WERI-Rb-1 (cell line): ENCODE measurements at regions not wholly inside any gene's neighbourhood (a gene's known extent, or its start where the extent isn't known, plus 50 kb on each side); places are given as distances from the start of the nearest gene placed in this dataset.

Source experiments
- DNase-seq: peaks from one replicate; pipeline ENCODE4 v3.0.0-alpha.2; 2020
- H3K27ac ChIP-seq: fragments of 250-450 bp; sonication (Bioruptor Pico); 2 replicates; pipeline ENCODE4 v1.5.1; 2020; ENCODE audit warnings: mild to moderate bottlenecking, moderate library complexity
- H3K27me3 ChIP-seq: fragments of 250-450 bp; sonication (Bioruptor Pico); 2 replicates; pipeline ENCODE4 v1.5.1; 2021; ENCODE audit warnings: mild to moderate bottlenecking, low read depth, moderate library complexity; ENCODE audit not compliant: insufficient read depth, severe bottlenecking
- H3K36me3 ChIP-seq: fragments of 250-450 bp; sonication (Bioruptor Pico); 2 replicates; pipeline ENCODE4 v1.5.1; 2020; ENCODE audit warnings: mild to moderate bottlenecking, moderate library complexity
- H3K4me3 ChIP-seq: 2 replicates; pipeline ENCODE4 v1.5.1; 2011; ENCODE audit warnings: low read depth, mild to moderate bottlenecking, control low read depth, low read length
- H3K9me3 ChIP-seq: fragments of 250-450 bp; sonication (Bioruptor Pico); 2 replicates; pipeline ENCODE4 v1.5.1; 2021; ENCODE audit warnings: mild to moderate bottlenecking, moderate library complexity; ENCODE audit not compliant: severe bottlenecking
- TF ChIP-seq, protein P1 (sequence below): IDR thresholded peaks from 2 replicates; pipeline ENCODE4 v1.5.1; 2011; ENCODE audit warnings: low read depth, mild to moderate bottlenecking, control low read depth, inconsistent platforms, low read length

DNA sequence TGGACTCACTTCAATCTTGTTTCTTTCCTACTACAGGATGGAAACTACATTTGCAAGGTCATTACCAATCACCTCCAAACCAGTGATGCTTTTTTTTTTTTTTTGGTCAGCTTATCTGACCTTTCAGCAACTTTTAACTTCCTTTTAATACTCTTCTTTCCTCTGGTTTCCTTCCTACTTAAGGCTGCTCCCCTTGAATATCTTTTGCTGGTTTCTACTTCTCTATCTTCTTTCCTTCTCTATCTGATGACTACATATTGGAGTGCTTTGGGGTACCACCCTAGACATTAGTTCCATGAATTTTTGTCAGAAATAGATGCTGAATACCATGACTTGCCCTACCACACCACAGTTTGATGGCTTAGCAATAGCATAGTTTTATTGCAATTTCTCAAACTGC is 197.7 kb upstream of the DDHD1 start:
- H3K9me3 ChIP-seq: no peaks in the 10 kb centered on the region
- no peaks in the 10 kb centered on the region for H3K36me3 ChIP-seq
- TF ChIP-seq, protein P1, sequence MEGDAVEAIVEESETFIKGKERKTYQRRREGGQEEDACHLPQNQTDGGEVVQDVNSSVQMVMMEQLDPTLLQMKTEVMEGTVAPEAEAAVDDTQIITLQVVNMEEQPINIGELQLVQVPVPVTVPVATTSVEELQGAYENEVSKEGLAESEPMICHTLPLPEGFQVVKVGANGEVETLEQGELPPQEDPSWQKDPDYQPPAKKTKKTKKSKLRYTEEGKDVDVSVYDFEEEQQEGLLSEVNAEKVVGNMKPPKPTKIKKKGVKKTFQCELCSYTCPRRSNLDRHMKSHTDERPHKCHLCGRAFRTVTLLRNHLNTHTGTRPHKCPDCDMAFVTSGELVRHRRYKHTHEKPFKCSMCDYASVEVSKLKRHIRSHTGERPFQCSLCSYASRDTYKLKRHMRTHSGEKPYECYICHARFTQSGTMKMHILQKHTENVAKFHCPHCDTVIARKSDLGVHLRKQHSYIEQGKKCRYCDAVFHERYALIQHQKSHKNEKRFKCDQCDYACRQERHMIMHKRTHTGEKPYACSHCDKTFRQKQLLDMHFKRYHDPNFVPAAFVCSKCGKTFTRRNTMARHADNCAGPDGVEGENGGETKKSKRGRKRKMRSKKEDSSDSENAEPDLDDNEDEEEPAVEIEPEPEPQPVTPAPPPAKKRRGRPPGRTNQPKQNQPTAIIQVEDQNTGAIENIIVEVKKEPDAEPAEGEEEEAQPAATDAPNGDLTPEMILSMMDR: no peak
- H3K27me3 ChIP-seq: peaks cover 7% of the 10 kb centered on the region
- no peak overlapping the region for H3K27ac ChIP-seq
- no peak for DNase-seq
- H3K4me3 ChIP-seq: no peak overlapping the region

DNA sequence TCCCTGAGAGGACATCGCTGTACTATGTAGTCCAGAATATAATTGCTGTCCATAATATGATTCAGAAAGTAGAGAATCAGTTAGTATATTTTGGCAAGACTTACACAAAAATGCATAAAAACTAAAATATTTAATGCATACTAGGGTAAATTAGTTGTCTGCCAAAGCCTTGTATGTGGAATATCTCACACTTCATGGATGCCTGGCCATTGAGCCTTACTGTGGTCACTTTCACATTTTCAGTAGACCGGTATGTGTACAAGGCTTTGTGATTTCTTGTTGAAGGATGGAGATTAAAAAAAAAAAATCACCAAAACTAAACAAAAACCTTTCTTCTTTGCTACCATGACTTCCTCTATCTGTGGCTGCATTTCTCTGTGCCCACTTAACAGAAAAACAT is 197.3 kb upstream of the DDHD1 start:
- DNase-seq: no peak
- TF ChIP-seq, protein P1: no peak
- Histone ChIP-seq H3K27me3 (peaks cover 7% of the 10 kb centered on the region), H3K9me3 (no peaks in the 10 kb centered on the region), H3K27ac (no peak overlapping the region), H3K4me3 (no peak overlapping the region), H3K36me3 (no peaks in the 10 kb centered on the region)

DNA sequence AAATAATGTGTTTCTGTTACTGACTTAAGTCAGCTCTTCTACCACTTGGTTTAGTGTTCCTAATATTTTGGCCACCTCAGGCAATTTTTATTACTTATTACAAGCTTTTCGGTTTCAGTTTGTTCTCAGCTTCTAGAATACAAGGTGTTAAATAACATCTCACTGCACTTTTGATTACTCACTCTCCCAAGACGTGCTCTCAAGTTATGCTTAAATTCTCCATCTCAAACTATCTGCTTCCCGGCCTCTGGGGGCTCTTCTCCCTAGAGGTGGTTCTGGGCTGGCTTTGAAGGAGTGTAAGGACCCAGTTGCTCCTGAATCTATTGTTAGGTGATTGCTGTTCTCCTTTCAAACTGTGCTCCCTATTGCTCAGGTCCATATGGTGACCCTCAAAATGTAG is 193.9 kb upstream of the DDHD1 start:
- Histone ChIP-seq H3K4me3 (no peak overlapping the region), H3K36me3 (no peaks in the 10 kb centered on the region), H3K27ac (no peak overlapping the region), H3K27me3 (no peaks in the 10 kb centered on the region), H3K9me3 (no peaks in the 10 kb centered on the region)
- TF ChIP-seq, protein P1: no peak
- no peak for DNase-seq

DNA sequence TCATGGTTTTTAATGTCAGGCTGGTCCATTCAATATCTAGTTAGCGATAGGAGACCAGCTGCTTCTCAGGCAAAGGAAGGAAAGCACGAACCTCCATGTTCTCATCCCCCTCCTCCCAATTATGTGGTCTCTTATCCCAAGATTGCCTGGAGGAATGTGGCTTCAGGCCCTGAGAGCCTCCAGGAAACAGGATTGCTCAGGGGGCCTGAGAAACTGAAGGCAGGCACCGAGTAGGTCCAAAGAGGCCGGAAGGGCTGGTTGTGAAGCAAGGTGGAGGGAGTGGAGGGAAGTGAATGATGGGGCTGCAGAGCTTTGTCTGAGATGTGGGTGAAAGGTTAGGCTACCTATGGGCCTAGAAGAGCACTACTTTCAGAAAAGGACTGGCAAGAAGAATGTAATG is 188.2 kb upstream of the DDHD1 start:
- TF ChIP-seq, protein P1: no peak
- H3K36me3 ChIP-seq: no peaks in the 10 kb centered on the region
- H3K4me3 ChIP-seq: no peak overlapping the region
- H3K27me3 ChIP-seq: peaks cover 2% of the 10 kb centered on the region
- DNase-seq: no peak
- H3K27ac ChIP-seq: no peak overlapping the region
- H3K9me3 ChIP-seq: no peaks in the 10 kb centered on the region

DNA sequence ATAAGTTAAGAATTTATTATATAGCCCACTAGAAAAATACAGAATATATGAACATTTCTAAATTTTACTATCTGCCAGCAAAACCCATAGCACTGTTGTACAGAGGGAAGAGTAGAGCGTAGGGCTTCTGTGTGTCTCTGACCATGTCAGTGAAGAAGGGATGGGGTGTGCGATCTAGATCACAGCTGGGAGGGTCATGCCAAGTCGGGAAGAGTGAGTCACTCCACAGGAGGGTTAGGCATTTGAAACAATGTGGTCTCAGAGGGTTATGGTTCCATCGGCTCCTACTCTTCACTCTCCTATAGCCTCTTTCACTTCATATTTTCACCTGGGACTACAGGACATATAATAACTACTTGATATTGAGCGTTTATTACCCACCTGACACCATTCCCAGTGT is 185.1 kb upstream of the DDHD1 start:
- DNase-seq: no peak
- Histone ChIP-seq H3K27me3 (peaks cover 6% of the 10 kb centered on the region), H3K27ac (no peak overlapping the region), H3K4me3 (no peak overlapping the region), H3K9me3 (no peaks in the 10 kb centered on the region), H3K36me3 (no peaks in the 10 kb centered on the region)
- TF ChIP-seq, protein P1: no peak

DNA sequence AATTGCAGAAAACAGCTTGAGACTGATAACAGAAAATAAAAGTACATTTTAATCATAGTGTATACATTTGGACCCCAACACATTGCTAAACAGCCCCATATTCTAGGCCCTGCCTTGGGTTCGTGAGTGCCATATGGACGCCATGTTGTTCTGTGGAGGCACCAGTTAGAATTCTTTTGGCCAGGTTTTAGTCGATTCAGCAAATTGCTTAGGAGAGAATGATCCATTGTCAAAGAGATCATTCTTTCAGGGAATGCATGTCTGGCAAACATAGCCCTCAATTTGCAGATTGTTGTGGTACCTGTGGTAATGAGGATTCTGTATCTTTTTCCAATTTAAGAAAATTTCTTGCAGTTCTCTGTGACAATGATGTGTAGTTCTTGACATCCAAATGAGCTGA is 183.6 kb upstream of the DDHD1 start:
- no peaks in the 10 kb centered on the region for H3K36me3 ChIP-seq
- TF ChIP-seq, protein P1: no peak
- H3K27me3 ChIP-seq: peaks cover 6% of the 10 kb centered on the region
- no peak for DNase-seq
- no peak overlapping the region for H3K27ac ChIP-seq
- no peaks in the 10 kb centered on the region for H3K9me3 ChIP-seq
- no peak overlapping the region for H3K4me3 ChIP-seq
